ENCODE measurements at regions not wholly inside any gene's neighbourhood (a gene's known extent, or its start where the extent isn't known, plus 50 kb on each side); places are given as distances from the start of the nearest gene placed in this dataset.

- Mint-ChIP-seq H3K27ac (no peak overlapping the region), H3K4me3 (no peak overlapping the region), H3K4me1 (peaks cover 18% of the 10 kb centered on the region), H3K27me3 (peaks cover 7% of the 10 kb centered on the region), H3K36me3 (no peaks in the 10 kb centered on the region), H3K9me3 (no peaks in the 10 kb centered on the region)
- CTCF ChIA-PET: no interaction called here
- no peak for DNase-seq
Observed at GRCh38 chrX:39946822-39947221, 150.9 kb downstream of the BCOR start.

DNA sequence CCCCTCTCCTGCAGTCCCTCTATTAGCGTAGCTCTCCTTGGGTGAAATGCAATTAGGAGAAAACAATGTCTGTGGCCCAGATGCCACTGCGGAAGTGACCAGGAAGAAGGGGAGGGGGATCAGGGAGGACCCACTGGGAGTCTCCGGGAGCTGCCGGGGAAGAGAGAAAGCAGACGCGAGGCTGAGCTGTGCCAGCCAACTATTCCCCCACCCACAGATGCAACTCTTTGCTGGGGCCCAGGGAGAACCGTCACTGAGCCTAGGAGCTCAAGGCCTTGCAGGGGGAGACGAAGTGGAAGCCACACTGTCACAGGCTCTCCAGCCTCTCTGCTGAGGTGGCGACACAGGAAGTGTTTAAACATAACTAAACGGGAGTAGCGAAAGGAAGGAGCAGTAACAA lies 149.2 kb downstream of the BCOR start:
- CTCF ChIA-PET: no interaction called here
- Mint-ChIP-seq H3K4me3 (no peak overlapping the region), H3K27ac (peak overlapping the region; percentile 55), H3K9me3 (no peaks in the 10 kb centered on the region), H3K36me3 (no peaks in the 10 kb centered on the region), H3K4me1 (peaks cover 18% of the 10 kb centered on the region), H3K27me3 (peaks cover 3% of the 10 kb centered on the region)
- DNase-seq: no peak

- Mint-ChIP-seq H3K36me3 (no peaks in the 10 kb centered on the region), H3K4me1 (peaks cover 21% of the 10 kb centered on the region), H3K9me3 (no peaks in the 10 kb centered on the region), H3K27ac (no peak overlapping the region), H3K27me3 (no peaks in the 10 kb centered on the region), H3K4me3 (no peak overlapping the region)
- CTCF ChIA-PET: interaction anchor here (0.8 kb wide), 1 partner anchor 75 kb away, joined by 3 read pairs; no protein-coding TSS in a partner anchor
- no peak for DNase-seq
Observed at GRCh38 chrX:39950018-39950688, 147.6 kb downstream of the BCOR start.

GRCh38 chrX:39952989-39953388 lies 144.8 kb downstream of the BCOR start:
- CTCF ChIA-PET: no interaction called here
- Mint-ChIP-seq H3K9me3 (no peaks in the 10 kb centered on the region), H3K36me3 (no peaks in the 10 kb centered on the region), H3K27me3 (no peaks in the 10 kb centered on the region), H3K4me1 (peaks cover 19% of the 10 kb centered on the region), H3K4me3 (no peak overlapping the region), H3K27ac (no peak overlapping the region)
- no peak for DNase-seq

GRCh38 chrX:39953879-39954278 lies 143.9 kb downstream of the BCOR start:
- H3K27ac Mint-ChIP-seq: no peak overlapping the region
- no peaks in the 10 kb centered on the region for H3K9me3 Mint-ChIP-seq
- no peak overlapping the region for H3K4me3 Mint-ChIP-seq
- H3K36me3 Mint-ChIP-seq: no peaks in the 10 kb centered on the region
- no peak for DNase-seq
- CTCF ChIA-PET: no interaction called here
- no peaks in the 10 kb centered on the region for H3K27me3 Mint-ChIP-seq
- peaks cover 13% of the 10 kb centered on the region for H3K4me1 Mint-ChIP-seq

- Mint-ChIP-seq H3K4me1 (peaks cover 11% of the 10 kb centered on the region), H3K27ac (no peak overlapping the region), H3K9me3 (no peaks in the 10 kb centered on the region), H3K4me3 (no peak overlapping the region), H3K36me3 (no peaks in the 10 kb centered on the region), H3K27me3 (peaks cover under 1% of the 10 kb centered on the region)
- CTCF ChIA-PET: interaction anchor here (0.6 kb wide), 1 partner anchor 45 kb away, joined by 4 read pairs; no protein-coding TSS in a partner anchor
- no peak for DNase-seq
Observed at GRCh38 chrX:39954851-39955250, 142.9 kb downstream of the BCOR start.

- Mint-ChIP-seq H3K27me3 (peaks cover 5% of the 10 kb centered on the region), H3K9me3 (no peaks in the 10 kb centered on the region), H3K36me3 (no peaks in the 10 kb centered on the region), H3K4me1 (peaks cover 11% of the 10 kb centered on the region), H3K4me3 (no peak overlapping the region), H3K27ac (no peak overlapping the region)
- DNase-seq: no peak
- CTCF ChIA-PET: no interaction called here
Observed at GRCh38 chrX:39955625-39956024, 142.1 kb downstream of the BCOR start.

DNA sequence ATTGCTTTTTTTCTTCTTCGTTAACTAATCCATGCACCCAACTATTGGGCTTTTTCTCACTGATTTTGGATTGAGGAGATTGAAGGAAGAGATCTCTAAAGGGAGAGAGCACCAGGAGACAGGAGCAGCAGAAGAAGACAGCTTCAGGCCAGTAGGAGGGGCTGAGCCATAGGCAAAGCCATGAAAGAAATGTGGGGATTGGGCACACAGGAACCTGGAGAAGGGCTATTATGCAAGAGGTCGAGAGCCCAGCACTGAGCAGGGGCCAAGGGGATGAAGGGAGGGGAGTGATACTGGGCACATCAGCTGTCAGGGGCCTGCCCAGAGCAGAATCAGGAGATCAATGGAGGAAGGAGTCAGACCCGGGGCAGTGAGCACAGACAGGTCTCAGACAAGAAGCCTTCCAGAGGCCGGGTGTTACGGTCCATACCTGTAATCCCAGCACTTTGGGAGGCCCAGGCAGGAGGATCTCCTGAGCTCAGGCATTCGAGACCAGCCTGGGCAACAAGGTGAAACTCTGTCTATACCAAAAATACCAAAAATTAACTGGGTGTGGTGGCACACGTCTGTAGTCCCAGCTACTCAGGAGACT lies 140.9 kb downstream of the BCOR start:
- Mint-ChIP-seq H3K4me3 (no peak overlapping the region), H3K9me3 (no peaks in the 10 kb centered on the region), H3K4me1 (peaks cover 11% of the 10 kb centered on the region), H3K27ac (no peak overlapping the region), H3K36me3 (no peaks in the 10 kb centered on the region), H3K27me3 (peaks cover 5% of the 10 kb centered on the region)
- no peak for DNase-seq
- CTCF ChIA-PET: no interaction called here

DNA sequence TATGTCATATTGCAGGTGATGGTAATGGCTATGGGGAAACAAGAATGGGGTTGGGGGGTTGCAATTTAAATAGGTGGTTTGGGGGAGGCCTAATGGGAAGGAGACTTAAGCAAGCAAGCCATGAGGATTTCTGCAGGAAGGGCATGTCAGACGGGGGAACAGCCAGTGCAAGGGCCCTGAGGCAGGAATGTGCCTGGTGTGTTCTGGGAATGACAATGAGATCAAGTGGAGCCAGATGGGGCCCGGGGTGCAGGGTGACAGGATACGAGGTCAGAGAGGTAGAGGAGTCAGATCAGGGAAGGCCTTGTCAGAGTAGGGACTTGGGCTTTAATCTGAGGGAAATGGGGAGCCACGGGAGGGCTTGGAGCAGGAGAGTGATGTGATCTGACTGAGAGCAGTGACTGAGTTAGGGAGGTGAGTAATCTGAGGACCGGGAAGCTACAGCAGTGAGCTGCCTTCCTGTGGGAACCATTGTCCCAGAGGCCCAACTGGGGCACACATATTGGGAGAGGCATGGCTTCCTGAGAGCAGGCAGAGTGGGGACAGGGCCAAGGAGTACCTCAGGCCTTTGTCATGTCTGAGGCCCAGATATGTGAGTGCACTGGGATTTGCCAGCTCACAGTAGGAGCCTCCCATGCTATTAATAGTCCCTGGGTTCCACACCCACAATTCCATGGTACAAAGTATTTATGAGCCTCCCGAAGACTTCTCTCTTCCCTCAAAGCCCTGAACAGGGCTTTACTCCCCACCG lies 139.8 kb downstream of the BCOR start:
- Mint-ChIP-seq H3K36me3 (no peaks in the 10 kb centered on the region), H3K27me3 (peaks cover 5% of the 10 kb centered on the region), H3K4me3 (no peak overlapping the region), H3K27ac (no peak overlapping the region), H3K4me1 (peaks cover 11% of the 10 kb centered on the region), H3K9me3 (no peaks in the 10 kb centered on the region)
- CTCF ChIA-PET: no interaction called here
- DNase-seq: no peak

- H3K4me3 Mint-ChIP-seq: no peak overlapping the region
- no peaks in the 10 kb centered on the region for H3K9me3 Mint-ChIP-seq
- CTCF ChIA-PET: no interaction called here
- no peak for DNase-seq
- no peaks in the 10 kb centered on the region for H3K36me3 Mint-ChIP-seq
- peaks cover 11% of the 10 kb centered on the region for H3K4me1 Mint-ChIP-seq
- H3K27me3 Mint-ChIP-seq: peaks cover 5% of the 10 kb centered on the region
- no peak overlapping the region for H3K27ac Mint-ChIP-seq
Observed at GRCh38 chrX:39958850-39959249, 138.9 kb downstream of the BCOR start.

- Mint-ChIP-seq H3K4me1 (peaks cover 7% of the 10 kb centered on the region), H3K36me3 (peaks cover 1% of the 10 kb centered on the region), H3K4me3 (no peak overlapping the region), H3K27ac (no peak overlapping the region), H3K9me3 (peaks cover 3% of the 10 kb centered on the region), H3K27me3 (peaks cover 5% of the 10 kb centered on the region)
- CTCF ChIA-PET: no interaction called here
- no peak for DNase-seq
Observed at GRCh38 chrX:39960219-39960618, 137.5 kb downstream of the BCOR start.

DNA sequence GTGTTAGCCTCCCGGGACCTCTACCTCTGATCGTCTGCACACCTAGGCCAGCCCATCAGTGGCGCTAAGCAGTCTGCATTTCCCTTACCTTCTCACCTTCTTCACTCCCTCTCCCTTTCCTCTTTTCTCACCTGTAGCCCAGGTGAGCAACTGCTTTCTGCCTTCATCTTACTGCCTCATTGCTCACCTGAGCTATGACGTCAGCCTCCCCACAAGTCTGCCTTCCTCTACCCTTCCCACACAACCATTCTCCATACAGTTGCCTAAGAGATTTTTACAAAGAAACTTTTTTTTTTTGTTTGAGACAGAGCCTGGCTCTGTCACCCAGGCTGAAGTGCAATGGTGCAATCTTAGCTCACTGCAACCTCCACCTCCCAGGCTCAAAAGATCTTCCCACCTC lies 136.3 kb downstream of the BCOR start:
- Mint-ChIP-seq H3K27ac (no peak overlapping the region), H3K27me3 (peaks cover 5% of the 10 kb centered on the region), H3K4me3 (no peak overlapping the region), H3K36me3 (peaks cover 2% of the 10 kb centered on the region), H3K4me1 (no peaks in the 10 kb centered on the region), H3K9me3 (peaks cover 4% of the 10 kb centered on the region)
- DNase-seq: no peak
- CTCF ChIA-PET: no interaction called here

- no peak for DNase-seq
- peaks cover 4% of the 10 kb centered on the region for H3K36me3 Mint-ChIP-seq
- peaks cover 23% of the 10 kb centered on the region for H3K4me1 Mint-ChIP-seq
- CTCF ChIA-PET: no interaction called here
- H3K27me3 Mint-ChIP-seq: peaks cover 2% of the 10 kb centered on the region
- H3K27ac Mint-ChIP-seq: no peak overlapping the region
- peaks cover 4% of the 10 kb centered on the region for H3K9me3 Mint-ChIP-seq
- H3K4me3 Mint-ChIP-seq: no peak overlapping the region
Observed at GRCh38 chrX:39965051-39965573, 132.6 kb downstream of the BCOR start.

DNA sequence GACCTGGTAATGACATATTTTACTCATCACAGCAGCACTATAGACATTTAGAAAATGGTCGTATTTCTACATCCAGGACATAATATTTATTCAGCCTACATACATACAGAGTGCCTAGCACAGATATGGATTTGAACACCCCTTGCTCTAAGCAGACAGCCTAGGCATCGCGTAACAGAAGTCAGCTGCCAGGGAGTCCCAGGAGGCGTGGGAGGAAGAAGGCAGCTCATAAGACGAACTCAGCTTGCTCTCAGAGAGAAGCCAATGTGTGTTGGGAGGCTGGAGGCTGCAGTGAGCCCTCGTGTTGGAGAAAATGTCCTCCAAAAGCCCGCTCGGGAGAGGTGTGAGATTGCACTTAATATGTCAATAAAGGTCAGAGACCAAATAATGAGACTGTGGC lies 131.6 kb downstream of the BCOR start:
- CTCF ChIA-PET: no interaction called here

GRCh38 chrX:39967348-39967747 lies 130.4 kb downstream of the BCOR start:
- Mint-ChIP-seq H3K36me3 (peaks cover 15% of the 10 kb centered on the region), H3K4me3 (no peak overlapping the region), H3K4me1 (peaks cover 31% of the 10 kb centered on the region), H3K27me3 (no peaks in the 10 kb centered on the region), H3K27ac (peak overlapping the region; percentile 28), H3K9me3 (peaks cover 16% of the 10 kb centered on the region)
- no peak for DNase-seq
- CTCF ChIA-PET: no interaction called here

More for the DNA sequence above, 131.6 kb downstream of the BCOR start:
- Mint-ChIP-seq H3K36me3 (peaks cover 9% of the 10 kb centered on the region), H3K27me3 (no peaks in the 10 kb centered on the region), H3K27ac (no peak overlapping the region), H3K9me3 (peaks cover 6% of the 10 kb centered on the region), H3K4me3 (no peak overlapping the region), H3K4me1 (peaks cover 31% of the 10 kb centered on the region)
- no peak for DNase-seq
